Dermis microvascular lymphatic vessel endothelial cell (primary cell): ENCODE measurements at regions not wholly inside any gene's neighbourhood (a gene's known extent, or its start where the extent isn't known, plus 50 kb on each side); places are given as distances from the start of the nearest gene placed in this dataset.
"Not testable (repeated sequence)": the region's sequence is repeated elsewhere in the genome, so short reads cannot be mapped to it uniquely, and the experiment has no call there.

Source experiments
- DNase-seq, 2 donors: peaks; one replicate each; pipeline versions ENCODE4 v3.0.0 to v3.0.0-alpha.2; 2010; ENCODE audit warnings: low read depth in 2 of 2

DNA sequence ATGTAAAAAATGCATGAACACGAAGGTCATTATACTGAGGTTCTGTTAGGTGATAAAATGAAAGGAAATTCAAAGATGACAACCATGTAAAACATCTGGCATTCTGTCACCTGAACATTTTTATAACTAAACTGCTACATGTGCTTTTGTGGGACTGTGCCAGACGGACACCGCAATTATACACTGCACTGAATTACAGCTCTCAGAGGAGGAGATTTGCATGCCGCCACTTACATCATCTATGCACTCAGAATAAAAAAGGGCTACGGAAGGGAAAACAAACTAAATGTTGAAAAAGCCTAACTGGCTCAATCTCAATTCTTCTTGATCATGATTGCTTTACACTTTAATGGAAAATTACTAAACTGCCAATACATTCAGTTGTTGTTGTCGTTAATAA, 614.0 kb upstream of the EYS start:
- DNase-seq, result no peak

DNA sequence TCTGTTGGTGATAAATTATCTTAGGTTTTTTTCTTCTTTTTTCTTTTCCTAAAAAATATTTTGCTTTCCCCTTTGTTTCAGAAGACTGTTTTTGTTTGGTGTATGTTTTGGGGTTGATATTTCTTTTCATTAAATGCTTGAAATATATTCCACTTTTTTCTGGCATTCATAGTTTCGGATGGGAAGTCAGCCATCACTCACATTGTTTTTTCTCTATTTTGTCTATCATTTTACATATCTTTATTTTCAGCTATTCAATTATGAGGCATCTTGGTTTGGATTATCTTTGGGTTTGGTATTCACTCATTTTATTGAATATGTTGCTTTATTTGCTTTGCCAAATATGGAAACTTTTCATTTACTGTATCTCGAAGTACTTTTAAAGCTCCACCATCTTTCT, 600.5 kb upstream of the EYS start:
- DNase-seq, result no peak

DNA sequence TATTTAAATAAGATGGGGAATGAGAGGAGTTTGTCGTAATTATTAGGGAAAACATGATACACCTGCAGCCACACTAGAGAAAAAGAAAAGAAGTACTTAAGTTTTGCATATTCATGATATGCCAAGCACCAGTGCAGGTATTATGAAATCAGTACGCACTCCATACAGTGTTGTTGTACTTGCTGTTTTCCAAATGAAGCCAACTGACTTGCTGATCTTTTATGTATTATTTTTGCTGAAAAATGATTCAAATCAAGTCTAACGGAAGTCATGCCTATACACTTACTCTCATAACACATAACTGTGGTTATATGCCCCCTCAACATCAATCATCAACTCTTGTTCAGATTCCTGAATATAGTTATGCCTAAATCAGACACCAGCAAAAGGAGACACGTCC, 584.9 kb upstream of the EYS start:
- DNase-seq, result no peak

DNA sequence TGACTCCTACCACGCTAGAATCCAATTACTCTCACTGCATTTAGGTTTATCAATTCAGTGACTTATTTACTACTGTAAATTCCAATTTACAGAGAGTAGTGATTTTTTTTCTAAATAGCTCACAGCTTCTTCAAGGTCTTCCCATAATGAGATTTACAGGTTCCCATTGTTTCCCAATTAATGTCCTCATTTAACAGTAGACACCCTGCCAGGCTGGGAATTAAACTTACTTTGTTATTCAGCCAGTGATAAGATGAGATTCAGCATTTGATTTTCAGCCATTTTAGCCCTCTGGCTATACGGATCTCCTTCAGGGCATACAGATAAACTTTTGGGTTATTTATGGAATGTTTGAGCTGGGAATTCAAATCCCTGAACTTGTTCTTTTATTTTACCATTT, 582.9 kb upstream of the EYS start:
- DNase-seq, result no peak

DNA sequence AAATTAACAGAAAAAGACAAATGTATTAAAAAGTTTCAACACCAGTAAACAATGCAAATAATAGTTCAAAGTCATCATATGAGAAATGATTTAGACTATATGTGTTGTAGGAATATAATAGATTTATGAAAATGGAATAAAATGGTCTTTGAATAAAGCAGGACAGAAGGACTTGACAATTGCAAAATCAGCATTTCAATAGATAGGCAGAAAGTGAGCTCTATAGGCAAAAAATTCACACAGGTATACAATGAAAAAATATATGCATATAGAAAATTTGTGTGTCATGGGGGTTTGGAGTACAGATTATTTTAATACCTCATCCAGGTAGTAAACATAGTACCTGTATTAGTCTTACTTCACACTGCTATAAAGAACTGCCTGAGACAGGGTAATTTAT, 571.1 kb upstream of the EYS start:
- no peak for DNase-seq

DNA sequence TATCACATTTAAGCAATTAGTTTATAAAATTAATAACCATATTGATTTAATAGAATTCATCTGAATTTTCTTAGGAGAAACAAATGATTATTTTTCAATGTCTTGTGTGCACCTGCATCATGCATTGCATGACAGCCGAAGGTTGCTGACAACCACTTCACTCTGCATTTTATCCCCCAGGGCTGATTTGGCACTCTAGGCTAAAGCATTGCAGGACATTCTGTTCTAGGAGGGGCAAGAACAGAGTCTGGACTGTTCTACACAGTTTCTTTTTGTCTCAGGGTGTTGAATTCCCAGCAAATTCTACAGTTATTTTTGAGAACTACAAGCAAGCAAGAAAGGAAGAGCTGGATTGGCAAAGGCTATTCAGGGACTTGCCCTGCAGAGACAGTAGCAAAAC, 570.4 kb upstream of the EYS start:
- DNase-seq, result no peak

DNA sequence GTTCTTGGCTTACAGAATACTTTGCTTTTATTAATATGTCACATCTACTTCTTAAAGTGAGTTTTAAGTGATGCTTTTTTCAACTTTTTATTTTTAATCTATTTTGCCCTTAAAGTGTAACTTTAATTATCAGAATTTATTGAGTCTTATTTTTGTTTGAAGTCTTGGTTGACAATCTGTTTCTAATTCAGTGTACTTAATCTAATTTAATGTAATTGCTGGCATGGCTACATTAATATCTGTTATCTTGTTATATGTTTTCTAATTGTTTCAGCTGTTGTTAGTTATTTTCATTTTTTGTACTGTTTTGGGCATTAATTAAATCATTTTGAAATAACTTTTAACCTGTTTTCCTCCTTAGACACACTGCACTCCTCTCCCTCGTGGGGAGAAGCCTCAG, 558.7 kb upstream of the EYS start:
- DNase-seq, result no peak

DNA sequence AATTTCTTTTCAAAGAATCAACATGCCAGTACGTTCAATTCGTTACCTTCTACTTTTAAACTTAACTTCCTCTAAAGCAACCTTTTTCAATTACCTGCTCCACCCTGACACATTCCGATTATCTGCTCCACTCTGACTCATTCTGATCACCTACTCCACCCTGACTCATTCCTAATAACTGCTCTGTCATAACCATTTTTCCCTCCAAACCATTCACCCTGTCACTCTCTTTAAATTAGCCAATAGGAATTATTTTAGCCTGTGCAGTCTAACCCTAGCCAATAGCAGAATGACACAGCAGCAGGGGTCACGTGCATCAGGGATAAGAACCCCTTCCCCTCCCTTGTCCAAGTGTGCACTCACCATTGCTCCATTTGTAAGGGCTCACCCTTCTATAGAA, 557.4 kb upstream of the EYS start:
- no peak for DNase-seq

- not testable (repeated sequence) for DNase-seq
Measured at GRCh38 chr6:66258731-66259487, 551.9 kb upstream of the EYS start.

DNA sequence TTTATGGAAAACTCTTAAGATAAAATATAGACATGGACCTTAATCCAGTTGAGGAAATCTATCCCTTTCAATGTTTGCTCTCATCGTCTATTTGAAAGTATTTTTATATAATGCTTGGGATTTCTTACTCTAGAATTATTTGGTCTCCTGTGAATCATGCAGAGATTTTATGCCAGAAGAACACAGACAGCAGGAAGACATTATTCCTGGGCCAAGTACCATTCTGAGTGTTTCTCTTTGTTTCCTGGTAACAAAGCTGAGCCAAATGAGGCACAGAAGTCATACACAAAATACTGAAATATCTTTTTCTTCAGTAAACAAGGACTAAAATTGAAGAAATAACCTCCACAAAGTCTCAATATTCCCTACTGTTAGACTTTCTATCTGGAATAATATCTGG, 538.2 kb upstream of the EYS start:
- no peak for DNase-seq

DNA sequence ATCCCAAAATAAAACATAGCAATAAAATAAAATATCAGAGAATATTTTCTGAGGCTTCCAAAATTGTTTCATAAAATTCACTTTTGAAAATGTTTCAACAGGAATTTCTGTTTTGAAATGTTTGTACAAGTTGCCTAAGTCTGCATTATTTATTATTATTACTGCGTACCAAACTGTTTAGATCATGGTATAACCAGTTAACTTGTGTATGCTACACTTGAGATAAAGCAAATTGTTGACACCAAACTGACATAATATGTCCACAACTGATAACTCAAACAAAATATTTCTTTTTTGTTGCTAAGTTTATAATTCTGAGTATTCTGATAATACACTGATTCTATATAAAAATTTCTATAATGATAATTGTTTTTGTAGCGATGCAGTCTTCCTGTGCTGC, 531.8 kb upstream of the EYS start:
- DNase-seq, result no peak

- no peak for DNase-seq
Measured at GRCh38 chr6:66232890-66233289, 525.9 kb upstream of the EYS start.

GRCh38 chr6:66230591-66230990, 523.6 kb upstream of the EYS start:
- DNase-seq, result no peak

GRCh38 chr6:66226109-66226508, 519.1 kb upstream of the EYS start:
- DNase-seq, result no peak

GRCh38 chr6:66210964-66211363, 503.9 kb upstream of the EYS start:
- DNase-seq, result no peak

- DNase-seq, result no peak
Measured at GRCh38 chr6:66200390-66200789, 493.4 kb upstream of the EYS start.

GRCh38 chr6:66199171-66199570, 492.1 kb upstream of the EYS start:
- no peak for DNase-seq

GRCh38 chr6:66198062-66198624, 491.1 kb upstream of the EYS start:
- no peak for DNase-seq

DNA sequence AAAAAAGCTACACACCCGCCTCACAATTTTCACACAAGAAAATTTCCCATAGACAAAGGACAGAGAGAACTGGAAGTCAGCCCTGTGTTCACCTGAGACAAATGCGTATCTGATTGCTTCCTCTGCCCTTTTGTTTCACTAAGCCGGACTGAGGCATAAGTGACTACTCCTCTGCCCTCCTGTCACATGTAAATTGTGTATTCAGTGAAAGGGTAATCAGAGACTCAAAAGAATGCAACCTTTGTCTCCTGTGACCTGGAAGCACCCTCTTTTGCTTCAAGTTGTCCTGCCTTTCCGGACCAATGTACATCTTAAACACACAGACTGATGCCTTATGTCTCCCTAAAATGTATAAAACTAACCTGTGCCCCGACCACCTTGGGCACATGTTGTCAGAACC, 483.8 kb upstream of the EYS start:
- DNase-seq, result no peak

DNA sequence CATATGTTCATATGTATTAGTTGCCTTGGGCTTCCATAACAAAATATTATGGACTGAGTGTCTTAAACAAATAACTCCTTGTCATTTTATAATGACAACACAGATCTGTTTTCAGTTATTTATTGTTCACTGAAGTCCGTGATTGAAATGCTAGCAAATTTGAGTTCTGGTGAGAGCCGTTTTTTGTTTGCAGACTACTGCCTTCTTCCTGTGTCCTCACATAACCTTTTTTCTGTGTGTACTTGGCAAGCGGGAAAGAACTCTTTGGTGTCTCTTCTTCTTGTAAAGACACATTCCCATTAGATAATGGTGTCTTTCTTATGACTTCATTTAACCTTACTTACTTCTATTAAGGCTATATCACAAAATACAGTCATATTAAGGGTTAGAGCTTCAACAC, 482.9 kb upstream of the EYS start:
- DNase-seq, result no peak

GRCh38 chr6:66186756-66187155, 479.7 kb upstream of the EYS start:
- no peak for DNase-seq

DNA sequence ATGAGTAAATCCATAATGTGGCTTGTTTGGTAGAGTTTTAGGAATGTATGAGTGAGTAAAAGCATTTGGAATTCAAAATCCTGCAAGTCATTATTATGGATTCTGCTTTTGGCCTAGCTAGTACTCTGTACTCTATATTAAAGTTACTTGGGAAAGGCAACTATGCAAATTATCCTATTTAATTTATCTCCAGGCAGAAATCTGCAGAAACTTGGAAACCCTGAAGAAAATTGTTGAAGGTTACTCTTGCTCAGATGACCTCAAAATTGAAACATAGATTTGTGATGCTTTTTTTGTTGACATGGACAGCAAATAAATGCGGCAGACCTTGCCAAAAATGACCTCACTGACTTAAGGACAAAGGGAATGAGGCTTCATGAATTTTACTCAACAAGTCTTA, 477.1 kb upstream of the EYS start:
- no peak for DNase-seq

- no peak for DNase-seq
Measured at GRCh38 chr6:66179361-66179760, 472.3 kb upstream of the EYS start.

DNA sequence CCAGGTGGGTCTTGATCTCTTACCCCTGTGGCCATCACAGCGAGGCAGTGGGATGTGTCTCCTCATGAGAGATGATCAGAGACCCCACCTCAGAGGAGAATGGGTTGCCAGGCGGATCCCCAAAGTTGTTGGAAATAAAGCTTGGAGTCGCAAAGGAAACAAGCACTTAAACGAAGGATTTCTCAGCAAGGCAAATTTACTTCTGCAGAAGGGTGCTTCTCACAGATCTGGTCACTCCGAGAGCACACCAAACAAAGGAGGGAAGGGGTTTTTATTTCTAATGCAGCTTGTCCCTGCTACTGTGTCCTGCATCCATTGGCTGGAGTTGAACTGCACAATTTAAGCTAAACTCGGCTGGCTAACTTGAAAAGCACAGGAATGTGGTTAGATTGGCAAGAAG, 466.6 kb upstream of the EYS start:
- DNase-seq, result no peak
